Endodermal cell (in vitro differentiated cells): ENCODE measurements at regions not wholly inside any gene's neighbourhood (a gene's known extent, or its start where the extent isn't known, plus 50 kb on each side); places are given as distances from the start of the nearest gene placed in this dataset.
"Not testable (repeated sequence)": the region's sequence is repeated elsewhere in the genome, so short reads cannot be mapped to it uniquely, and the experiment has no call there.

Experiments used
- DNase-seq: peaks from one replicate; pipeline ENCODE4 v3.0.0-alpha.2; 2017
- H3K27ac ChIP-seq: 2 replicates; pipeline ENCODE4 v1.5.1; 2013; ENCODE audit warnings: mild to moderate bottlenecking, low read depth, low read length, moderate library complexity
- H3K27me3 ChIP-seq: 2 replicates; pipeline ENCODE4 v1.6.1; 2013; ENCODE audit warnings: mild to moderate bottlenecking, low read length, moderate library complexity; ENCODE audit not compliant: insufficient read depth, control insufficient read depth, poor library complexity, severe bottlenecking
- H3K36me3 ChIP-seq: 2 replicates; pipeline ENCODE4 v1.7.0; 2013; ENCODE audit warnings: mild to moderate bottlenecking, low read length, moderate library complexity; ENCODE audit not compliant: control insufficient read depth, insufficient read depth
- H3K4me1 ChIP-seq: one replicate; pipeline ENCODE4 v1.7.0; 2013; ENCODE audit warnings: low read length; ENCODE audit not compliant: control insufficient read depth, insufficient read depth
- H3K4me3 ChIP-seq: 2 replicates; pipeline ENCODE4 v1.5.1; 2013; ENCODE audit warnings: mild to moderate bottlenecking, low read length, moderate library complexity
- H3K9ac ChIP-seq: 2 replicates; pipeline ENCODE4 v1.6.1; 2013; ENCODE audit warnings: mild to moderate bottlenecking, low read length, moderate library complexity; ENCODE audit not compliant: poor library complexity, severe bottlenecking; ENCODE audit errors: extremely low read depth
- H3K9me3 ChIP-seq: 2 replicates; pipeline ENCODE4 v1.6.1; 2013; ENCODE audit warnings: mild to moderate bottlenecking, low read length, moderate library complexity; ENCODE audit not compliant: control insufficient read depth
- H3K27ac Mint-ChIP-seq: 2 replicates; pipeline ENCODE4 v1.8.0; 2020; ENCODE audit warnings: mixed read lengths
- H3K27me3 Mint-ChIP-seq: 2 replicates; pipeline ENCODE4 v1.8.0; 2021; ENCODE audit warnings: mild to moderate bottlenecking, mixed read lengths; ENCODE audit not compliant: insufficient read depth
- H3K36me3 Mint-ChIP-seq: 2 replicates; pipeline ENCODE4 v1.8.0; 2020; ENCODE audit warnings: low read depth, mixed read lengths
- H3K4me1 Mint-ChIP-seq: 2 replicates; pipeline ENCODE4 v1.8.0; 2020; ENCODE audit warnings: mixed read lengths
- H3K4me3 Mint-ChIP-seq: 2 replicates; pipeline ENCODE4 v1.8.0; 2020; ENCODE audit warnings: mild to moderate bottlenecking, moderate library complexity, mixed read lengths
- H3K9me3 Mint-ChIP-seq: 2 replicates; pipeline ENCODE4 v1.8.0; 2020; ENCODE audit warnings: mild to moderate bottlenecking, mixed read lengths
- WGBS, 2 experiments: methylation state at CpG; one replicate each; pipeline versions ENCODE4 v1.1.5 to v1.1.7; 2013; ENCODE audit warnings: missing lambda C conversion rate in 2 of 2, mixed read lengths in 1 of 2; ENCODE audit not compliant: insufficient coverage in 1 of 2, insufficient read length in 1 of 2; 5-methylcytosine and 5-hydroxymethylcytosine counted together
- TF ChIP-seq, protein P1 (sequence below): fragments of 200-600 bp; sonication (generic); conservative IDR thresholded peaks from 2 replicates; pipeline ENCODE4 v1.5.0; 2021; ENCODE audit warnings: antibody characterized with exemption, mild to moderate bottlenecking

- WGBS, 2 experiments: 90 to 92% methylated on average over 2 of the region's 2 CpGs
Observed at GRCh38 chr15:68494573-68495110, 62.7 kb upstream of the ITGA11 start.

DNA sequence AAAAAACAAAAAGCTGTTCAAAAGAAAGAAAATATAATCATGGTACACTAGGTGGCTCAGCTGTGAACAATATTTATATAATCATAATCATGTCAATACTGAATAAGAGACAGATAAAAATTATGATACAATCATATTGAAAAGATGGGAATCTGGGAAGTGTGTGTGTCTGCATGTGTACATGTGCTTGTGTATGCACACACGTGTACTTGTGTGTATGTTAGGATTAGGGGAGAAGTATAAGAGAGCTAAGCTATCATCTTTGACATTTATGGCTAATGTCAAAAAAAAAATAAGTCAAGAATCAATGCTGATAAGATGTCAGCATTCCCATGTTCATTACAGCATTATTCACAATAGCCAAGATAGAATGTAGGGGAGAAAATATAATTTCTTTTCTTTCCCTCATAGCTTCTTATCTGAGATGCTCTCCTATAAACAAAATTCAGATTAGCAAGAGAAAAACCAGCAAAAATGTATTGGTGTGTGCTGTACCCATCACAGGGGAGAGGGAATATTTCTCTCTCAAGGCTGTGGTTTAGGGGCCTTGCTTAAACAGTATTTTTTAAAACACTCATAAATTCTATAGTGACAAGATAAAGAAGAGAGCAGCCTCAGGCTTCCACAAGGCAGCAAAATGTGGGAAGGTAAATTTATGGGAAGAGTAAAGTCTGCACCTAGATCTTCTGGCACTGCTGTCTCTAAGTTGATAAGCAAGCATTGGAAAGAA, 63.4 kb upstream of the ITGA11 start:
- H3K36me3 ChIP-seq: no peaks in the 10 kb centered on the region
- no peaks in the 10 kb centered on the region for H3K36me3 Mint-ChIP-seq
- H3K27me3 Mint-ChIP-seq: peaks cover under 1% of the 10 kb centered on the region
- H3K4me1 ChIP-seq: no peaks in the 10 kb centered on the region
- DNase-seq: no peak
- no peak overlapping the region for H3K9ac ChIP-seq
- 100% methylated on average over 1 of the region's 1 CpG for WGBS, 2 experiments
- H3K4me3 Mint-ChIP-seq: no peak overlapping the region
- no peaks in the 10 kb centered on the region for H3K27me3 ChIP-seq
- H3K27ac Mint-ChIP-seq: no peak overlapping the region
- H3K4me3 ChIP-seq: no peak overlapping the region
- TF ChIP-seq, protein P1, sequence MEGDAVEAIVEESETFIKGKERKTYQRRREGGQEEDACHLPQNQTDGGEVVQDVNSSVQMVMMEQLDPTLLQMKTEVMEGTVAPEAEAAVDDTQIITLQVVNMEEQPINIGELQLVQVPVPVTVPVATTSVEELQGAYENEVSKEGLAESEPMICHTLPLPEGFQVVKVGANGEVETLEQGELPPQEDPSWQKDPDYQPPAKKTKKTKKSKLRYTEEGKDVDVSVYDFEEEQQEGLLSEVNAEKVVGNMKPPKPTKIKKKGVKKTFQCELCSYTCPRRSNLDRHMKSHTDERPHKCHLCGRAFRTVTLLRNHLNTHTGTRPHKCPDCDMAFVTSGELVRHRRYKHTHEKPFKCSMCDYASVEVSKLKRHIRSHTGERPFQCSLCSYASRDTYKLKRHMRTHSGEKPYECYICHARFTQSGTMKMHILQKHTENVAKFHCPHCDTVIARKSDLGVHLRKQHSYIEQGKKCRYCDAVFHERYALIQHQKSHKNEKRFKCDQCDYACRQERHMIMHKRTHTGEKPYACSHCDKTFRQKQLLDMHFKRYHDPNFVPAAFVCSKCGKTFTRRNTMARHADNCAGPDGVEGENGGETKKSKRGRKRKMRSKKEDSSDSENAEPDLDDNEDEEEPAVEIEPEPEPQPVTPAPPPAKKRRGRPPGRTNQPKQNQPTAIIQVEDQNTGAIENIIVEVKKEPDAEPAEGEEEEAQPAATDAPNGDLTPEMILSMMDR: no peak
- H3K27ac ChIP-seq: no peak overlapping the region
- H3K4me1 Mint-ChIP-seq: peaks cover 10% of the 10 kb centered on the region
- H3K9me3 ChIP-seq: no peaks in the 10 kb centered on the region
- H3K9me3 Mint-ChIP-seq: no peaks in the 10 kb centered on the region

More at GRCh38 chr15:68494573-68495110, 62.7 kb upstream of the ITGA11 start:
- DNase-seq: no peak
- Histone ChIP-seq H3K9ac (no peak overlapping the region), H3K27me3 (no peaks in the 10 kb centered on the region), H3K4me1 (no peaks in the 10 kb centered on the region), H3K27ac (no peak overlapping the region), H3K36me3 (no peaks in the 10 kb centered on the region), H3K9me3 (no peaks in the 10 kb centered on the region), H3K4me3 (no peak overlapping the region)
- Mint-ChIP-seq H3K4me1 (peaks cover 10% of the 10 kb centered on the region), H3K9me3 (no peaks in the 10 kb centered on the region), H3K27ac (no peak overlapping the region), H3K36me3 (no peaks in the 10 kb centered on the region), H3K27me3 (no peaks in the 10 kb centered on the region), H3K4me3 (no peak overlapping the region)
- TF ChIP-seq, protein P1: no peak

DNA sequence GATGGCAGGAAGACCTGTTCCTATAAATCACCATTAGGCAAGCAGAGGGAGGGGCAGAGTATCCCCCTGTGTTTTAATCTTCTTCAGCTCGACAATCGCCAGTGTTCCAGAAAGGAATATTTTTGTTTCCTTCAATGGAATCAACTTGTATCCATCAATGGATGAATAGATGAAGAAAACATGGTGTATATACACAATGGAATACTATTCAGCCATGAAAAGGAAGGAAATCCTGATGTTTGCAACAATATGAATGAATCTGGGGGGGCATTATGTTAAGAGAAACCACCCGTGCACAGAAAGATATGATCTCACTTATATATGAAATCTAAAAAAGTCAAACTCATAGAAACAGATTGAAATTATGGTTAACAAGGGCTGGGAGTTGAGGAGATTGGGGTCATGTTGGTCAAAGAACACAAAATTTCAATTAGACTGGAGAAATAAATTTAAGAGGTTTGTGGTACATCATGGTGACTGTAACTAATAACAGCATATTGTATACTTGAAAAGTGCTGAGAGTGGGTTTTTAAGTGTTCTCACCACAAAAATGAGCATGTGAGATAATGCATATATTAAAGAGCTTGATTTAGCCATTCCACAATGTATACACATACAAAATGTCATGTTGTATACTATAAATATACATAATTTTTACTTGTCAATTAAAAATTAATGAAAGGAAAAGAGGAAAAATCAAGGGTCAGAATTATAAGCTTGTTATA, 64.2 kb upstream of the ITGA11 start:
- H3K36me3 Mint-ChIP-seq: no peaks in the 10 kb centered on the region
- H3K9me3 Mint-ChIP-seq: no peaks in the 10 kb centered on the region
- Histone ChIP-seq H3K9ac (no peak overlapping the region), H3K36me3 (no peaks in the 10 kb centered on the region), H3K27me3 (no peaks in the 10 kb centered on the region), H3K4me1 (no peaks in the 10 kb centered on the region), H3K27ac (no peak overlapping the region), H3K4me3 (no peak overlapping the region), H3K9me3 (no peaks in the 10 kb centered on the region)
- no peak overlapping the region for H3K4me3 Mint-ChIP-seq
- 93 to 95% methylated on average over 2 of the region's 3 CpGs for WGBS, 2 experiments
- peaks cover 10% of the 10 kb centered on the region for H3K4me1 Mint-ChIP-seq
- peaks cover 3% of the 10 kb centered on the region for H3K27me3 Mint-ChIP-seq
- H3K27ac Mint-ChIP-seq: no peak overlapping the region
- TF ChIP-seq, protein P1: no peak
- no peak for DNase-seq

GRCh38 chr15:68496751-68497150, 64.8 kb upstream of the ITGA11 start:
- H3K27me3 Mint-ChIP-seq, H3K4me3 Mint-ChIP-seq, H3K9me3 Mint-ChIP-seq, H3K36me3 Mint-ChIP-seq, H3K27me3 ChIP-seq, H3K27ac Mint-ChIP-seq, H3K4me3 ChIP-seq, DNase-seq, H3K27ac ChIP-seq, H3K4me1 ChIP-seq, H3K9me3 ChIP-seq, H3K9ac ChIP-seq, H3K36me3 ChIP-seq: not testable (repeated sequence)
- H3K4me1 Mint-ChIP-seq: peaks cover 10% of the 10 kb centered on the region
- WGBS, 2 experiments: 94 to 100% methylated on average over 2 to 3 of the region's 3 CpGs
